ENCODE measurements at regions not wholly inside any gene's neighbourhood (a gene's known extent, or its start where the extent isn't known, plus 50 kb on each side); places are given as distances from the start of the nearest gene placed in this dataset.
"Not testable (repeated sequence)": the region's sequence is repeated elsewhere in the genome, so short reads cannot be mapped to it uniquely, and the experiment has no call there.

- DNase-seq = not testable (repeated sequence)
Observed at GRCh38 chr2:95654897-95655296, 63.1 kb downstream of the TRIM43 start.

GRCh38 chr2:95656553-95656952 is 64.8 kb downstream of the TRIM43 start:
- not testable (repeated sequence) for DNase-seq

GRCh38 chr2:95657937-95658336 is 66.1 kb downstream of the TRIM43 start:
- not testable (repeated sequence) for DNase-seq

DNA sequence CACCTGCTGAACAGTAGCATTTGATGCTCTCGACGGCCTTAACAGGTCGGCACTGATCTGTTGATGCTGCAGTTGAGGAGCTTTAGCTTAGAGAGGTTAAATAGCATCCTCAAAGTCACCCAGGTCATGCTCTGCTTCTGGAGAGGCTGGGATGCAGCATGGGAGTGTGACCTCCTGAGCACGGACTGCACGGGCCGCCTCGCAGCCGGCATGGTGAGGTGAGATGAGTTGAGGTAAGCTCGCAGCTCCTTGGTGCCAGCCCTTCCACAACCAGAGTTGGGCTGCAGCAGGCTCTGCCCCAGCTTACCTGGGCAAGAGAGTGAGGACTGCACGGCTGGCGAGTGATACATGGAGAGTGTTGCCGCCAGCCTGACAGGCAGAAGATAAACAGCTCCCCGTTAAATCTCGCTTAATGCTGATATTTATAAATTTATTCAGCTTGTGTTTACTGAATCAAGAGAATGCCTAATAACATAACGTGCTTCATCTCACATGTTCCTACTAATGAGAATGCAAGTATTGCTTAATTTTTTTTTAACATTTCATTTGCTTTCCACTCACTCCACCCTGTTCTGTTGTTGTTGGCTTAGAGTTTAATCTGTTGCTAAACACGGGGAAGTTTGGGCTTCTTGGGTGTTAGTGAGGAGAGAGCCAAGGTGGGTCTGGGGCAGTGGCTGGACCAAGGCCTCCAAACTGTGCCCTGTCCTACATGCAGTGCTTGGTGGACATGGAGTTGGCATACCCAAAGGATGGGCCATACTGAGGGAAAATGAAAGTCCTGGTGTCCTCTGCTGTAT is 69.2 kb downstream of the TRIM43 start:
- not testable (repeated sequence) for DNase-seq

DNA sequence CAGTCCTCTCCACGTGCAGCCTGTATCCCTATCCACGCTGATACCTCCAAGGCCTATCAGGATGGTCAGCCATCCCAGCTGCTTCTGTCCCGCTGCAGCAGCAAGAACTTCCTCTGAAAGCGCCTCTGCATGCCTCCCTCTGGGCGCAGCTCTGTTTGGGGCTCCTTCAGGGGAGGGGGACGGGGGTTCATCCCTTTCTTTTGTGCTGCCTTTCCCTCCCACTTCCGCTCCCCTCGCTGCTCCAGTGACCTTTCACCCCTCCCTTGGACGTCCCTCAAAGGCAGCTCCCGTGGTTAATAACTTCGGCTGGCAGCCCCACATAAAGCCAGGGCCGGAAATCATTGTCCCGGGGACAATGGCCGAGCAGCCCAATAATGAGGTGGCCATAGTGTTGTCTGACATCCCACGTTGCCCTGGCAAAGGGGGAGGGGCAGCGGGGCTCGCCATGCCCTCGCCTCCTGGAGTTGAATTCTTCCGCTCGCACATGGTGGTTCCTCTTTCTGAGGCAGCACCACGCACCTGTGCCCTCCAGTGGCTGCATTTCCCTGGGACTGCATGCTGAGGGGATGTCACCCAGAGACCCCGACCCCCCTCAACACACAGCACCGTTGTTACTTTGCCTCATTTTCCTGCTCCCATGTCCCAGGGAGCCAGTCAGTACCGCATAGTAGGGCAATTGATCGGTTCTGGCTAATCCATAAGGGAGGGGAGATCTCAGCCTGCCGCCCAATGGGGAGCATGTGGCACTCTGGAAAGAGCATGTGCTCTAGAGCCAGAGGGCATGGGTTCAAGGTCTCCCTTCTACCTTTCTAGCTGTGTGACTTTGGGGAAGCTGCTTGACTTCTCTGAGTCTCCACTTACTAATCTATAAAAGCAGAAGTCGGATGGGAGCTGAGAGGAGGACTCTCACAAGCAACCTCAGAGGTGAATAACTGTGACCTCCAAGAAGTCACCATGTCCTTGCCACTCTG is 72.0 kb downstream of the TRIM43 start:
- not testable (repeated sequence) for DNase-seq

DNA sequence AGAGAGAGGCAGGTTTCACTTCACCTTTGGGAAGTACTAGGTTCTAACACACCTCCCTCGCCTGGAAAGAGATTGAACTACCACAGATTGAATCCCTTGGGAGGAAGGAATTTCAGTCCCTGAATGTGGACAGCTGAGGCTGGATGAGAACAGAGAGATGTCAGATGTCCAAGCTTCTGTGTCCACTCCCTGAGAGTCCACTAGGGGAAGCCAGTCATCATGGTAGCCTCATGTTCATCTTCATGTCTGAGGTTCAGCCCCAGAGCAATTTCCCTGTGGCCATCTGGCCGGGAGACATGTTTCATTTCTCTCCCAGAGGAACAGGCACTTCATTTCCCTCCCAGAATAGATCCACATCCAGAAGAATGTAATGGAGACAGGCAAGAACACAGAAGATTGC is 74.8 kb downstream of the TRIM43 start:
- not testable (repeated sequence) for DNase-seq

GRCh38 chr2:95667480-95667879 is 75.7 kb downstream of the TRIM43 start:
- no peak for DNase-seq

DNA sequence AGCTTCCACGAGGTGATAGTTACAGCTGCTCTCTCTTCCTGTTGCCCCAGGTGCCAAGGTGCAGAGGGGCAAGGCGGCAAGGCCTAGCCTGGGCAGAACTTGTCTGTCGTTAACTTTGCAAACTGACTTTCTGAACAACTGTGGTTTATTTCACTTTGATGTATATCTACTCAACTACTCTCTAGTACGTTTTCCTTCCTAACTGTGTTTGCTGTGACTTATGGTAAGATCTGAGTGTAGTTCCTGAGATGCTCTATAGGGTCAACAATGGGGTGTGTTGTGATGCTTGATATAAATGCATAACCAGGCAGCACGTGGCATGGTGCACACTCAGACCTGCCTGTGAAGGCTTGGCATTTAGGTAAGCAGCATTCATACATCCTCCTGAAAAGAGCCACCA is 77.1 kb downstream of the TRIM43 start:
- DNase-seq = not testable (repeated sequence)

DNA sequence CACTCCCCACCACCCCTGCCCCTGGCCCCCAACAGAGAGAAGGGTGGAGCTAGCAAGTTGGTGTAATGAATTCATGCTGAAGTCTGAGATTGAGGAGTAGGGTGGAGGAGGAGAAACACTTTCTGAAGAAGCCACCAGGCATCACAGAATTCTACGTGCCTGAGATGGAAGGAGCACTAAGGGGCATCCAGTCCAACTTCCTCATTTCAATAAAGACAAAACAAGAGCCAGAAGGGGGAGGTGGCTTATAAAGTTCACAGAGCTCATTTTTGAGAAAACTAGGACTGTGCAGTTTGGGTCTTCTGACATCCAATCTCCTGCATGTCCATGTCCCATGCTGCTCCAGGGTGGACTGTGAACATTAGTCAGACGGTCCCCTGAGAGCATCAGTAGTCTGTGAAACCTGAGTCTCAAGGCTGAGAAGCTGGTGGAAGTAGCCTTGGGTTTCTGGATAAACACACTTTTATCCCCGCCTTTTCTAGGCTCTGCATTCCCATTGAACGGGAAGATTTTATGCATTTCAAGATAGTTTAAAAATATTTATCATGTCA is 77.7 kb downstream of the TRIM43 start:
- no peak for DNase-seq

- no peak for DNase-seq
Observed at GRCh38 chr2:95670167-95670566, 78.4 kb downstream of the TRIM43 start.

GRCh38 chr2:95670686-95671085 is 78.9 kb downstream of the TRIM43 start:
- no peak for DNase-seq

GRCh38 chr2:95671171-95671570 is 79.4 kb downstream of the TRIM43 start:
- DNase-seq = not testable (repeated sequence)

GRCh38 chr2:95671992-95672391 is 80.2 kb downstream of the TRIM43 start:
- DNase-seq = not testable (repeated sequence)

DNA sequence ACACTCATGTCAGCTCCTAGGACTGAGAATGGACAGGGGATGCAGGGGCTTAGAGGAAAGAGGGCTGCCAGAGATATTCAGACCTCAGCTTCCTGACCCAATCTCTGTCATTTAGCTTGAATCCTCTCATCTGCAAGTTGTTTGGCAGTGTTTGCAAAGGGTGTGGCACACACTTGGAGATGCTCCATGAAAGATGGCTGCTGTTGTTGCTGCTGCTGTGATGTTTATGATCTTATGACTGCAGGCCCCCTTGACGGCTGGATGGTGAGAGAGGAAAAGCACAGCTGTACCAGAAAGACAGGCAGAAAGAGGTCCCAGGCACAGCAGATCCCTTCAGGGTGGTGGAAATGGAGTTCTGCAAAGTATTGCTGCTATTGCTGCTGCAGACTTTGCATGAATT is 80.7 kb downstream of the TRIM43 start:
- DNase-seq = not testable (repeated sequence)

DNA sequence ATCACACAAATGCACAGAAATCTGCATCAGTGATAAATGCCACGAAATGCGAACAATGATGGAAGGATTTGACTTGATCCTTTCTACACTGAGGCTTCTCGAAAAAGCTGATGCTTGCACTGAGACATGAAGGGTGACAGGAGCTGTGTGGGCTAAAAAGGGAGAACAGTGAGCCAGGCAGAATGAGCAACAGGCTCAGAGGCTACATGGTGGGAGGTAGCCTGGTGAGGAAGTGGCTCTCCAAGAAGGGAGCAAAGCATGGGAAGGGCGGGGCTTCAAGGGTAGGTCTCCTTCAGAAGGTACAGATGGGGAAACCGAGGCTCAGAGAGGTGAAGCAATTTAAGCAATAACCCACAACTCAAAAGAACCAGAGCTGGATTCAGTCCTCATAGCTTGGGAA is 82.4 kb downstream of the TRIM43 start:
- DNase-seq = no peak

DNA sequence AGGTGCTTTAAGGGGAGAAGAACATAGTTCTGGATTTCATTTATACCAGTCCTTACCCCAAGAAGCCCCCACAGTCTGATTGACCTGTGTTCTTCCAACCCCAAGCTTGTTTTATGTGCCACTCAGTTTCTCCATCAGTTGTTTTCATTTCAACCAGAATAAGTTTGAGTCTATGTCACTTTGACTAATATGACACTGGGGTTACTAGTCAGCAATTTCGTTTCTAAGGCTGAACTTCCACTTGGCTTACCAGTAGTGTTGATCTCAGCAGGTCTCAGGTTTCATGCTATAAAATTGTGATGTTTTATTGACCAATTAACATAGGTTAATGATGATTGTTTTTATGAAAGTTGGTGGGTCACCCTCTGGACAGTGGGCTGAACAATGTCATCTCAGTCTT is 84.8 kb downstream of the TRIM43 start:
- DNase-seq = not testable (repeated sequence)

GRCh38 chr2:95677346-95677745 is 85.5 kb downstream of the TRIM43 start:
- no peak for DNase-seq

DNA sequence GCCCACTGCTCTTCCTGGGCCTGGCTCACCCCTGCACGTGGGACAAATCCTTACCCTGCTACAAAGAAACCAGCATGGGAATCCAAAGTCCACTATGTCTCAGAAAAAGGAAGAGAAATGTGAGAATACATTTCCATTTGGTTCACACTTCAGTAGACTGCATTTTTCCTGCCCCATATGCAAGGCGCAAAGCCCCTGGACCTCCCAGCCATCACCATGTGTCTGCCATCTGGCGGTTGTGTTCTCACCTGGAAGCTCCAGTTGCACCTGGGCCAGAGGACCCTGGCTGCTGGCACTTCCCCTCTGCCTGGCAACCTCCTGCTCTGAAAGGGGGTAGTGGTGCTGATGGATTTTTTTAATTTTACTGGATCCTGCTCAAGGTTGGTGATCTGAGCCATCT is 86.0 kb downstream of the TRIM43 start:
- DNase-seq = not testable (repeated sequence)

DNA sequence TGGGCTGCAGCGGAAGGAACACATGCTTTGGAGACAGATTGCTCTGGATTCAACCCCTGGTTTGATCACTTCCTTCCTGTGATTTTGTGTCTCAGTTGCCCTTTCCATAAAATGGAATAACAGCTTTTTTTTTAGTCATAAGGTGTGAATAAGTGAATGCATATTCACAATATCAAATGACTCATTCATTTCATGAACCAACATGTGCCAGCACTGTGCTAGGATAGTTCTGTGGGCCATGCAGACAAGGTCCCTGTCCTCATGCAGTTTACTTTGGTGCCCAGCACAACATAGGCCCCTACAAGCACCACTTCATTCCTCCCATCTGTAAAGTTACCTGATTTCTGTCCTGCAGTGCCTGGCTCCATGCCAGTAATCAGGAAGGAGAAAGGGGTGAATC is 89.4 kb downstream of the TRIM43 start:
- DNase-seq = not testable (repeated sequence)

DNA sequence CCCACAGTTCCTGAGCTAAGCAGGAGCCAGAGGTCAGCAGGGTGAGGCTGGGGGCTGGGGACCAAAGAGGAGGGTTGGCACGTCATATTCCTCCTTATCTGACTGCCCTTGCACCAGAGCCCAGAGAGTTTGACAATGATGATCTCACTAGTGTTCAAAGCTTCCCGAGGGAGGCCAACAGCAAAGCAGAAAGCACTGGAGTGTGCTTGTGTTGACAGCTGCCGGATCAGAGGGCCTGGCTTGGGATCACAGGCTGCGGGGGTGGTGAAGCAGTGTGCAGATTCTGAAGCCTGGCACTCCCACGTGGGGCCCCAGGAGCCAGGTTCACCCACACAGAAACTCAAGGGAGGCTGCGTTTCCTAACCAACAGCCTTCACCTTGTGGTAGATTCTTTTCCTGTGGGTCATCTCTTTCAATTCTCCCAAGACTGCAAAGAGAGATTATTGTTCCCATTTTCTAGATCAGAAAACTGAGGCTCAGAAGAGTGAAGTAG is 89.8 kb downstream of the TRIM43 start:
- DNase-seq = not testable (repeated sequence)

DNA sequence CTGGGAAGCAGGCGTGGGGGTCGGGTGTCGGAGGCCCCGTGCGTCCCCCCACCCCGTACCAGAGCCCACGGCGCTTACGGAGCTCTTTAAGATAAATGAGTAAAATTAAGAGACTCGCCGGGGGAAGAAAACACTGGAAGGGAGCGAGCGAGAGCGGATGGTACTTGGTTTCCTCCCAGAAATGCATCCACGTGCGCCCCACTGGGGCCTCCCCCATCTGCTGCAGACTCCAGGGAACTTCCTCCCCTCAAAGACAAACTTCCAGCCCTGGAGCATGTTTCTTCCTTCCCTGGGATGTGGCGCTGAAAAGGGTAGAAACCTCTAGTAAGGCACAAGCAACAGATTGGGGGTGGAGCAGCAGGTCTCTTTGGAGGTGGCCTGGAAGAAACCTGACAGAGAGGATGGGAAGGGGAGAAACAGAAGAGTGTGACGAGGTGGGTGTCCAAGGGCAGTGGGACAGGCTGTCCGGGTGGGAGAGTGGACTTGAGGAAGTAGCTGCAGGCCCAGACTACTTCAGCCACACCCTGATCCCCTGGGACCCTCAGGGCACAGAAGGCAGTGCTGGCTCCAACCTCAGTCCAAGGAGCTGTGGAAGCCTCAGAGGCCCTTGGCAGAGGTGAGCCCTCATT is 91.2 kb downstream of the TRIM43 start:
- not testable (repeated sequence) for DNase-seq

DNA sequence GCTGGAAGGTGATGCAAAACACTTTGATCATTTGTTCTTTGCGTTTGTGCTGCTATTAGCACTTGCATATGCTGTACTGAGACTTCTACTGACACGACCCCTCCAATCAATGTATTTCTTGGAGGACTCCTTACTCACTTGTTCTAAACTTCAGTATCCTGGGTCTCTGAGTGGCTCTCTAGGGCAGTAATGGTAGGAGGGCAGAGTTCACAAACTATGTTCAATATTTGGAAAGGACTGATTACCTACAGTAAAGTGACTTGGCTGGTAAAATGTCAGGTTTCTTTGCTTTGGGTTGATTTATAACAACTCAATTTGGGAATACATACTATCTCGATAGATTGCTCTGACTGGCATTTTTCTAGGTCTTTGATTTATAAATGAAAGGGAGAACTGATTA is 93.7 kb downstream of the TRIM43 start:
- no peak for DNase-seq

Measured in right forelimb (tissue), 1 donor.